Esophagus squamous epithelium (tissue), 5 donors: ENCODE measurements at regions not wholly inside any gene's neighbourhood (a gene's known extent, or its start where the extent isn't known, plus 50 kb on each side); places are given as distances from the start of the nearest gene placed in this dataset.
A peak's percentile ranks its signal among the peaks of the same experiment; 100 is the strongest.

Experiments
- DNase-seq: peaks from one replicate; lab custom pipeline; 2025; lab: John Stamatoyannopoulos, UW
- H3K27ac ChIP-seq, 4 donors: fragments of 200-600 bp; sonication (generic); one replicate each; pipeline ENCODE4 v1.5.1; 2016 to 2019; ENCODE audit warnings: mild to moderate bottlenecking in 1 of 4
- H3K27me3 ChIP-seq, 4 donors: fragments of 200-600 bp; sonication (generic); 1 replicate in 3 of 4; 2 replicates in 1 of 4; pipeline versions ENCODE4 v1.5.1 to v1.6.0; 2017 to 2021; ENCODE audit warnings: antibody characterized with exemption in 1 of 4
- H3K36me3 ChIP-seq, 3 donors: fragments of 200-600 bp; sonication (generic); one replicate each; pipeline ENCODE4 v1.5.1; 2016 to 2019
- H3K4me1 ChIP-seq, 3 donors: fragments of 200-600 bp; sonication (generic); one replicate each; pipeline ENCODE4 v1.5.1; 2017 to 2019
- H3K4me3 ChIP-seq, 4 donors: fragments of 200-600 bp; sonication (generic); 1 replicate in 3 of 4; 2 replicates in 1 of 4; pipeline ENCODE4 v1.5.1; 2016 to 2019; ENCODE audit warnings: mild to moderate bottlenecking in 2 of 4, moderate library complexity in 1 of 4
- H3K9me3 ChIP-seq, 3 donors: fragments of 200-600 bp; sonication (generic); one replicate each; pipeline ENCODE4 v1.5.1; 2016 to 2019
- POLR2A ChIP-seq, 4 donors: fragments of 450-650 bp; IDR thresholded peaks; one replicate each; pipeline ENCODE4 v1.6.1; 2017; ENCODE audit warnings: antibody characterized with exemption in 4 of 4, mild to moderate bottlenecking in 4 of 4, moderate library complexity in 3 of 4
- WGBS, 2 donors: methylation state at CpG; one replicate each; pipeline ENCODE4 v1.1.5; 2018; 5-methylcytosine and 5-hydroxymethylcytosine counted together
- intact Hi-C: fragments of 100-400 bp; cut with DNase I; formaldehyde crosslinking; loops from one replicate; pipeline ENCODE4 v1.15.0; 2022
- TF ChIP-seq, protein P1 (sequence below), 6 experiments: fragments of 450-650 bp in 4 of 6; fragments of 200-600 bp in 2 of 6; sonication (generic) in 2 of 6; IDR thresholded peaks; one replicate each; pipeline ENCODE4 v1.5.1; 2016 to 2019; ENCODE audit warnings: antibody characterized with exemption in 6 of 6, mild to moderate bottlenecking in 4 of 6, moderate library complexity in 4 of 6
- donor health status: DM: yes; HTN: yes; CAD: no.

DNA sequence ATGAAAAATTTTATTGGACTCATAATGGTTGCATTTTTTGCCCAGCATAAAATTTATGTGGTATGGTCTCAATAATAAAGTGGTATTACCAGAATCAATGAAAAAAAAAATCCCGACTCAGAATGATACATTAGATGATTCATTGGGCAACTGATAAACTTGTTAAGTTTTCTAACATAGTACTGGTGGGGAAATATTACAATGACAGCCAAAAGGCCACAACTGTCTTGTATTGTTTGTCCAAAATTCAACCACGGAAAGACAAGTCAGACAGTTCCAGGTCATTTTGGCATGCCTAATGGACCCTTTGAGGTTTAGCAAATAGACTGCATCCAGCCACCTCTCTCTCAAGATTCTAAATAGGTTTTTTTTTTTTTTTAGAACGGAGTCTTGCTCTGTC, 70.5 kb upstream of the TRIM9 start:
- peaks cover 0 to 8% (median 0%) of the 10 kb centered on the region in 3 donors for H3K4me1 ChIP-seq
- 54 to 78% methylated on average over 3 of the region's 3 CpGs for whole genome bisulfite sequencing, 2 donors
- no peak overlapping the region for H3K27ac ChIP-seq
- H3K9me3 ChIP-seq, result no peaks in the 10 kb centered on the region
- H3K36me3 ChIP-seq, result no peaks in the 10 kb centered on the region
- TF ChIP-seq, protein P1, sequence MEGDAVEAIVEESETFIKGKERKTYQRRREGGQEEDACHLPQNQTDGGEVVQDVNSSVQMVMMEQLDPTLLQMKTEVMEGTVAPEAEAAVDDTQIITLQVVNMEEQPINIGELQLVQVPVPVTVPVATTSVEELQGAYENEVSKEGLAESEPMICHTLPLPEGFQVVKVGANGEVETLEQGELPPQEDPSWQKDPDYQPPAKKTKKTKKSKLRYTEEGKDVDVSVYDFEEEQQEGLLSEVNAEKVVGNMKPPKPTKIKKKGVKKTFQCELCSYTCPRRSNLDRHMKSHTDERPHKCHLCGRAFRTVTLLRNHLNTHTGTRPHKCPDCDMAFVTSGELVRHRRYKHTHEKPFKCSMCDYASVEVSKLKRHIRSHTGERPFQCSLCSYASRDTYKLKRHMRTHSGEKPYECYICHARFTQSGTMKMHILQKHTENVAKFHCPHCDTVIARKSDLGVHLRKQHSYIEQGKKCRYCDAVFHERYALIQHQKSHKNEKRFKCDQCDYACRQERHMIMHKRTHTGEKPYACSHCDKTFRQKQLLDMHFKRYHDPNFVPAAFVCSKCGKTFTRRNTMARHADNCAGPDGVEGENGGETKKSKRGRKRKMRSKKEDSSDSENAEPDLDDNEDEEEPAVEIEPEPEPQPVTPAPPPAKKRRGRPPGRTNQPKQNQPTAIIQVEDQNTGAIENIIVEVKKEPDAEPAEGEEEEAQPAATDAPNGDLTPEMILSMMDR (IDR thresholded peaks at IDR 0.05), result no peak
- TF ChIP-seq POLR2A (IDR thresholded peaks at IDR 0.05), result no peak
- H3K27me3 ChIP-seq, result no peaks in the 10 kb centered on the region
- no peak overlapping the region for H3K4me3 ChIP-seq
- no peak for DNase-seq
- intact Hi-C loops, result no loop called here

- Histone ChIP-seq H3K36me3 (no peaks in the 10 kb centered on the region), H3K4me3 (no peak overlapping the region), H3K9me3 (no peaks in the 10 kb centered on the region), H3K4me1 (peaks cover 0 to 8% (median 0%) of the 10 kb centered on the region in 3 donors), H3K27me3 (no peaks in the 10 kb centered on the region), H3K27ac (peak overlapping the region in 2 of 4 donors; percentile 59 to 61)
- DNase-seq, result no peak
- no peak for TF ChIP-seq POLR2A (IDR thresholded peaks at IDR 0.05)
- TF ChIP-seq, protein P1 (IDR thresholded peaks at IDR 0.05), result no peak
- intact Hi-C loops, result no loop called here
These were observed 72.3 kb upstream of the TMX1 start for GRCh38 chr14:51167587-51168214.

GRCh38 chr14:51168215-51168613, 71.8 kb upstream of the TMX1 start:
- WGBS, 2 donors, result 48 to 57% methylated on average over 2 of the region's 2 CpGs
- peaks cover 0 to 8% (median 0%) of the 10 kb centered on the region in 3 donors for H3K4me1 ChIP-seq
- no peak for DNase-seq
- no peaks in the 10 kb centered on the region for H3K9me3 ChIP-seq
- no peak for TF ChIP-seq POLR2A (IDR thresholded peaks at IDR 0.05)
- TF ChIP-seq, protein P1 (IDR thresholded peaks at IDR 0.05), result no peak
- no peak overlapping the region for H3K4me3 ChIP-seq
- no peaks in the 10 kb centered on the region for H3K36me3 ChIP-seq
- H3K27me3 ChIP-seq, result no peaks in the 10 kb centered on the region
- intact Hi-C loops, result no loop called here
- H3K27ac ChIP-seq, result peak overlapping the region in 2 of 4 donors; percentile 47 to 61

GRCh38 chr14:51173863-51174262, 66.2 kb upstream of the TMX1 start:
- H3K4me3 ChIP-seq, result no peak overlapping the region
- no peaks in the 10 kb centered on the region for H3K36me3 ChIP-seq
- no peaks in the 10 kb centered on the region for H3K9me3 ChIP-seq
- peaks cover 0 to 3% (median 0%) of the 10 kb centered on the region in 3 donors for H3K4me1 ChIP-seq
- no peak overlapping the region for H3K27ac ChIP-seq
- TF ChIP-seq, protein P1 (IDR thresholded peaks at IDR 0.05), result no peak
- no peak for TF ChIP-seq POLR2A (IDR thresholded peaks at IDR 0.05)
- WGBS, 2 donors, result 25 to 47% methylated on average over 1 of the region's 1 CpG
- intact Hi-C loops, result no loop called here
- peaks cover 0 to 26% (median 0%) of the 10 kb centered on the region in 4 donors for H3K27me3 ChIP-seq
- DNase-seq, result no peak

DNA sequence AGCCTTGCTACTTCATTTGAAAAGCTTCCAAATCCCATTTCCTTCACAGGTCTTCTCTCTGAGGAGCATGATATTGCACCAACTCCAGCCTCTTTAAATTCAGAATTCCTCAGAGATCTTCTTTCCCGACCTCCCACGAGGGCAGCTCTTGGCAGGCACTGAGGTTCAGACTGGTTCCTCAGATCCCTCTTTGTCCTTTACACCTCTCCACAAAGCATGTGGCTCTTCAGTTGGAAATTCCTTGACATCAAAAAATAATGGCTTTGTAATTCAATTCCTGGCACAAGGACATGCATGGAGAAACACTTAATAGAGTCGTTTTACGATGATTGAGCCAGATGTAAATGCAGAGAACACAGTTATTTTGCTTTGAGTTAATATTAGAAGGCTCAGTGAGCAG, 63.2 kb upstream of the TMX1 start:
- TF ChIP-seq, protein P1 (IDR thresholded peaks at IDR 0.05), result no peak
- TF ChIP-seq POLR2A (IDR thresholded peaks at IDR 0.05), result no peak
- H3K27ac ChIP-seq, result no peak overlapping the region
- DNase-seq, result no peak
- peaks cover 0 to 26% (median 0%) of the 10 kb centered on the region in 4 donors for H3K27me3 ChIP-seq
- intact Hi-C loops, result no loop called here
- 43 to 54% methylated on average over 4 of the region's 4 CpGs for WGBS, 2 donors
- no peaks in the 10 kb centered on the region for H3K4me1 ChIP-seq
- no peak overlapping the region for H3K4me3 ChIP-seq
- H3K36me3 ChIP-seq, result no peaks in the 10 kb centered on the region
- no peaks in the 10 kb centered on the region for H3K9me3 ChIP-seq
